Activated T-cell treated with anti-CD3 and anti-CD28 coated beads, Interleukin-2, amount 50 U/mL, for 72 hours (primary cell): ENCODE measurements at regions not wholly inside any gene's neighbourhood (a gene's known extent, or its start where the extent isn't known, plus 50 kb on each side); places are given as distances from the start of the nearest gene placed in this dataset.

ENCODE experiments used
- ATAC-seq, 2 donors: fragments of 150-1000 bp; cut with Tn5 transposase; replicated peaks in 1 of 2; 2 replicates each; pipeline ENCODE4 v1.10.0; 2021; ENCODE audit warnings: moderate library complexity in 2 of 2, mild to moderate bottlenecking in 1 of 2
- DNase-seq, 2 donors: peaks; one replicate each; pipeline ENCODE4 v3.0.0; 2021 to 2022; ENCODE audit warnings: mixed read lengths in 1 of 2
- H3K27ac Mint-ChIP-seq: one replicate; pipeline ENCODE4 v1.8.0; 2022; ENCODE audit warnings: mild to moderate bottlenecking, moderate library complexity, mixed read lengths
- H3K27me3 Mint-ChIP-seq: one replicate; pipeline ENCODE4 v1.8.0; 2022; ENCODE audit warnings: low read depth, mixed read lengths
- H3K36me3 Mint-ChIP-seq, 2 donors: one replicate each; pipeline ENCODE4 v1.8.0; 2022; ENCODE audit warnings: mixed read lengths in 2 of 2, mild to moderate bottlenecking in 1 of 2; ENCODE audit not compliant: insufficient read depth in 2 of 2
- H3K4me1 Mint-ChIP-seq: one replicate; pipeline ENCODE4 v1.8.0; 2022; ENCODE audit warnings: low read depth, mixed read lengths
- H3K4me3 Mint-ChIP-seq, 2 donors: one replicate each; pipeline ENCODE4 v1.8.0; 2022; ENCODE audit warnings: mild to moderate bottlenecking in 2 of 2, mixed read lengths in 2 of 2, moderate library complexity in 2 of 2
- H3K9me3 Mint-ChIP-seq, 2 donors: one replicate each; pipeline ENCODE4 v1.8.0; 2022; ENCODE audit warnings: mixed read lengths in 2 of 2

DNA sequence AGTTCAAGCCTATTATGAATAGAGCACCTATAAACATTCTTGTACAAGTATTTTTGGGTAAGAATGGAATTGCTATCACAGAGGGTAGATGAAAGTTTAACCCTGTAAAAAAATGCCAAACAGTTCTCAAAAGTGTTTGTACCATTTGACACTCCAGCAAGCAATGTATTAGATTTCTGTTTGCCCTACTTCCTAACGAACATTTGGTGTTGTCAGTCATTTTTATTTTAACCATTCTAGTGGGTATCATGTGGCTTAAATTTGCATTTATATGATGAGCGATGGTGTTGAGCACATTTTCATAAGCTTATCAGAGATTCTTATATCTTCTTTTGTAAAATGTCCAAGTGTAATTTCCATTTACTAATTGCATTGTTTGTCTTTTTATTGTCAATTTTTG lies 608.2 kb upstream of the ACVR2A start:
- Mint-ChIP-seq H3K4me1 (no peaks in the 10 kb centered on the region), H3K36me3 (peaks cover 0 to 3% of the 10 kb centered on the region in 2 donors)

GRCh38 chr2:147232225-147232669 lies 612.6 kb upstream of the ACVR2A start:
- ATAC-seq (peak in 1 of 2 donors; percentile 47), DNase-seq (no peak)
- H3K9me3 Mint-ChIP-seq: peaks cover 0 to 4% of the 10 kb centered on the region in 2 donors
- H3K27me3 Mint-ChIP-seq: peaks cover 4% of the 10 kb centered on the region
- H3K36me3 Mint-ChIP-seq: no peaks in the 10 kb centered on the region
- H3K4me3 Mint-ChIP-seq: no peak overlapping the region
- peaks cover 4% of the 10 kb centered on the region for H3K4me1 Mint-ChIP-seq
- H3K27ac Mint-ChIP-seq: no peak overlapping the region

More for the DNA sequence above, 608.2 kb upstream of the ACVR2A start:
- peaks cover 4% of the 10 kb centered on the region for H3K27me3 Mint-ChIP-seq
- H3K4me3 Mint-ChIP-seq: no peak overlapping the region
- DNase-seq (no peak), ATAC-seq (no peak)
- no peak overlapping the region for H3K27ac Mint-ChIP-seq
- H3K9me3 Mint-ChIP-seq: peaks cover 0 to 3% of the 10 kb centered on the region in 2 donors

DNA sequence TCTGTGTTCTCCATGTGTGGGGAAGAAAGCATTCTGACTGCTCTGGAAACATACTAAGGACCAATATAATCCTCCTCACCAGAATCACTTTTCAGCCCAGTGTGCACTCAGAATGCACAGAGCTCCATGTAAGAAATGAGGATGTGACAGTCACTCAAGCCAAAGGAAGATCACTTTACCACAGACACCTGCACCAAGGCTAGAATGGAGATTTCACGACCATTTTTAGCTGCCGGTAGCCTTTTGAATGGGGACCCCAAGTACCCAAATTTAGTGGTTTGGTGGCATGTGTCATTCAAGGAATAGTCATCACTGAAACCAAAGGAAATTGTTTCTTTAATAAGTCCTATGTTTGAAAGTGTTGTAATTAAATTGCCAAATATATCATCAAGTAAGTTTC lies 613.2 kb upstream of the ACVR2A start:
- H3K36me3 Mint-ChIP-seq: no peaks in the 10 kb centered on the region
- H3K9me3 Mint-ChIP-seq: peaks cover 0 to 4% of the 10 kb centered on the region in 2 donors
- H3K4me1 Mint-ChIP-seq: peaks cover 4% of the 10 kb centered on the region
- H3K27ac Mint-ChIP-seq: no peak overlapping the region
- peaks cover 4% of the 10 kb centered on the region for H3K27me3 Mint-ChIP-seq
- no peak overlapping the region for H3K4me3 Mint-ChIP-seq
- DNase-seq (peak in 1 of 2 donors; percentile 1), ATAC-seq (peak; percentile 54 to 62)

DNA sequence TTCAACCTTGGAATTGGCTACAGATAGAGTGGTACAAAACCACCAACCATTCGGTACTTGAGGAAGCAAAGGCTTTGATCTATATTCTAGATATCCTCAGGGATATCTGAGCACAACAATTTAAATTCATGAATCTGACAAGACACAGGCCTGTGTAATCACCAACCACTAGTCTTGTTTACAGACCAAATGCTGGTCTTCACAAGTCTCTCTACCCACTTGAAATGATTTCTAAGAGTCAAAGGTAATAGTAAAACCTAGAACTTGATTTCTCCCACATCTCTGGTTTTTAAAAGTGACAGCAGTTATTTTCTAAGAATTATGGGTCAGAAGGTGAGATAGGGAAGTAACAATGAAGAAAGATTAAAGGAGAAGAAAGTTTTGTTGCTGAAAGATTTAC lies 613.7 kb upstream of the ACVR2A start:
- Mint-ChIP-seq H3K4me1 (peaks cover 4% of the 10 kb centered on the region), H3K27ac (no peak overlapping the region), H3K4me3 (peak overlapping the region in 1 of 2 donors; percentile 13), H3K27me3 (peaks cover 4% of the 10 kb centered on the region), H3K9me3 (peaks cover 0 to 4% of the 10 kb centered on the region in 2 donors), H3K36me3 (no peaks in the 10 kb centered on the region)
- no peak for DNase-seq
- ATAC-seq: peak in 1 of 2 donors; percentile 53

- H3K9me3 Mint-ChIP-seq: peaks cover under 1 to 4% of the 10 kb centered on the region in 2 donors
- peaks cover 9% of the 10 kb centered on the region for H3K4me1 Mint-ChIP-seq
- H3K27me3 Mint-ChIP-seq: no peaks in the 10 kb centered on the region
- H3K27ac Mint-ChIP-seq: no peak overlapping the region
- DNase-seq: no peak
- no peak overlapping the region for H3K4me3 Mint-ChIP-seq
- ATAC-seq: no peak
- H3K36me3 Mint-ChIP-seq: no peaks in the 10 kb centered on the region
These were observed 617.5 kb upstream of the ACVR2A start for GRCh38 chr2:147227313-147227712.

DNA sequence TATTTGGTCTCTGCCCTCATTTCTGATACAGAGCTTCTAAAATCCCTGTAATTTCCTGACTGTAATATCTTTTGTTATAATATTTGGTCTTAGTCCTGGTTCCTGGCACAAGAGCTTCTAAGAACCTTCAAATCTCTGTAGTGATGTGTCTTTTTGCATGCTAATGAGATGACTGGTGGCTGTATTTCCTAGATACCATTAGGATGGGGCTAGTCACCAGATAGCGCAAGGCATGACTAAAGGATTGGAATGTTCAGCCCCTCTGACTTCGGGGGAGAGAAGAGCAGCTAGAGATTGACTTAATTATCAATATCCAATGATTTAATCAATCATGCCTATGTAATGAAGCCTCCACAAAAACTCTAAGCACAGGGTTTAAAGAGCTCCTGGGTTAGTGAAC lies 620.8 kb upstream of the ACVR2A start:
- Mint-ChIP-seq H3K27me3 (no peaks in the 10 kb centered on the region), H3K4me1 (peaks cover 5% of the 10 kb centered on the region), H3K4me3 (no peak overlapping the region), H3K27ac (no peak overlapping the region), H3K9me3 (peaks cover 1 to 5% of the 10 kb centered on the region in 2 donors), H3K36me3 (peaks cover under 1 to 2% of the 10 kb centered on the region in 2 donors)
- DNase-seq (no peak), ATAC-seq (no peak)

DNA sequence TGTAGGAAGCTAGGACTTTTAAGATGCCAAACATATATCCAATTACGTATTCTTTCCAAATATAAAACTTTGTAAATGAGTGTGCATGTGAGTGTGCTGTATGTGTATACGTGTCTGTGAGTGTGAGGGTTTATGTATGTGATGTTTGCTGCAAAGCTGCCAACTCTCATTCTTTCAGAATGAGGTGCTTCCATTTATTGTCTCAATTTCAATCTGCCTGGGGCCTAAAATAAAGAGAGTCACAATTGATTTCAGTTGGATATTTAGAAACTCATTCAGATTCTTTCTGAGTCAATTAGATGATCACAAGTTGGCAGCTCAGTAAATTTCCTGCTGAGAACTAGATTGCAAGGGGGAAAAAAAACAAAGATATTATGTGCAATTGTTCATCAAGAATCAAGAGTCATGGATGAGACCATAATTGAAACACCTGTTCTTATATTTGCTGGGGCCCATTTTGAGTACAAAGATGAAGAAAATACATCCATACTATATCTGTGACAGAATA lies 621.2 kb upstream of the ACVR2A start:
- peaks cover 5% of the 10 kb centered on the region for H3K4me1 Mint-ChIP-seq
- no peak overlapping the region for H3K27ac Mint-ChIP-seq
- H3K36me3 Mint-ChIP-seq: peaks cover 2 to 4% of the 10 kb centered on the region in 2 donors
- peaks cover 1 to 5% of the 10 kb centered on the region in 2 donors for H3K9me3 Mint-ChIP-seq
- no peak overlapping the region for H3K4me3 Mint-ChIP-seq
- no peak for ATAC-seq
- H3K27me3 Mint-ChIP-seq: no peaks in the 10 kb centered on the region
- DNase-seq: no peak

DNA sequence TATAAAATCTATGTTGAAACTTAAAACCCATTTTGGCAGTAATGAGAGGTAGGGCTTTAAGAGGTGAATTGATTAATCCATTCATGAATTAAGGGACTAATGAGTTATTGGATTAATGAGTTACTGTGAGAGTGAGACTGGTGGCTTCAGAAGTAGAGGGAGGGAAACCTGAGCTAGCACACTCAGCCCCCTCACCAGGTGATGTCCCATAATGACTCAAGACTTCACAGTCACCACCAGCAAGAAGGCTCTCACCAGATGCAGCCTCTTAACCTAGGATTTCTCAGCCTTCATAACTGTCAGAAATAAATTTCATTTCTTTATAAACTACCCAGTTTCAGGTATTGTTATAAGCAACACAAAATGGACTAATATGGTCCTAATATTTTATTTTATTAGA lies 621.7 kb upstream of the ACVR2A start:
- H3K4me3 Mint-ChIP-seq: no peak overlapping the region
- H3K27me3 Mint-ChIP-seq: no peaks in the 10 kb centered on the region
- H3K4me1 Mint-ChIP-seq: peaks cover 5% of the 10 kb centered on the region
- ATAC-seq (peak in 1 of 2 donors; percentile 51), DNase-seq (no peak)
- peaks cover 1 to 5% of the 10 kb centered on the region in 2 donors for H3K9me3 Mint-ChIP-seq
- H3K36me3 Mint-ChIP-seq: peaks cover 2 to 4% of the 10 kb centered on the region in 2 donors
- no peak overlapping the region for H3K27ac Mint-ChIP-seq

DNA sequence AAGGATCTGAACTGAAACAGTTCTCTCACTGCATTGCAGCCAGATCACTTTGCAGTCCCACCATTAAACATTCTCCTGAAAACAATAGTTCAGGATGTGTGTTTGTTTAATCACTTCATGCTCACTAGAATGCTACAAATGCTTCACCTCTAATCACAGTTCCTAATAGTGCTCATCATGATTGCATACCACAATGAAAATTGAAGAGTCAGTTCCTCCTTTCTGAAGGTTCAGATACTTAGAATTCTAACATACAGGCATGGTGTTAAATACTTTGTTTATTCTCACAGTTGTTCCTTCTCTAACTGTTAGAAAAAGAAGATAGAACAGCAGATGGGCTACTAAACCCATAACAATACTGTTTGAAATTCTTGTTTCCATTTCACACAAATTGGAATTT lies 622.3 kb upstream of the ACVR2A start:
- ATAC-seq (no peak), DNase-seq (no peak)
- Mint-ChIP-seq H3K27ac (no peak overlapping the region), H3K4me3 (no peak overlapping the region), H3K36me3 (peaks cover 2 to 4% of the 10 kb centered on the region in 2 donors), H3K27me3 (no peaks in the 10 kb centered on the region), H3K9me3 (peaks cover 4 to 5% of the 10 kb centered on the region in 2 donors), H3K4me1 (peaks cover 5% of the 10 kb centered on the region)

- peaks cover 2 to 4% of the 10 kb centered on the region in 2 donors for H3K36me3 Mint-ChIP-seq
- no peaks in the 10 kb centered on the region for H3K27me3 Mint-ChIP-seq
- H3K9me3 Mint-ChIP-seq: peaks cover 7 to 12% of the 10 kb centered on the region in 2 donors
- ATAC-seq (no peak), DNase-seq (no peak)
- no peak overlapping the region for H3K4me3 Mint-ChIP-seq
- no peaks in the 10 kb centered on the region for H3K4me1 Mint-ChIP-seq
- H3K27ac Mint-ChIP-seq: no peak overlapping the region
These were observed 629.9 kb upstream of the ACVR2A start for GRCh38 chr2:147214914-147215313.

- ATAC-seq: no peak
- Mint-ChIP-seq H3K4me3 (no peak overlapping the region), H3K4me1 (no peaks in the 10 kb centered on the region), H3K9me3 (peaks cover 8 to 16% of the 10 kb centered on the region in 2 donors), H3K27me3 (no peaks in the 10 kb centered on the region), H3K36me3 (peaks cover 3 to 4% of the 10 kb centered on the region in 2 donors), H3K27ac (no peak overlapping the region)
- no peak for DNase-seq
These were observed 633.3 kb upstream of the ACVR2A start for GRCh38 chr2:147211484-147211883.

- Mint-ChIP-seq H3K9me3 (peaks cover 12 to 16% of the 10 kb centered on the region in 2 donors), H3K27me3 (peaks cover 12% of the 10 kb centered on the region), H3K4me3 (no peak overlapping the region), H3K27ac (no peak overlapping the region), H3K4me1 (no peaks in the 10 kb centered on the region), H3K36me3 (peaks cover 6 to 12% of the 10 kb centered on the region in 2 donors)
- no peak for ATAC-seq
- DNase-seq: no peak
These were observed 640.7 kb upstream of the ACVR2A start for GRCh38 chr2:147204102-147204501.

DNA sequence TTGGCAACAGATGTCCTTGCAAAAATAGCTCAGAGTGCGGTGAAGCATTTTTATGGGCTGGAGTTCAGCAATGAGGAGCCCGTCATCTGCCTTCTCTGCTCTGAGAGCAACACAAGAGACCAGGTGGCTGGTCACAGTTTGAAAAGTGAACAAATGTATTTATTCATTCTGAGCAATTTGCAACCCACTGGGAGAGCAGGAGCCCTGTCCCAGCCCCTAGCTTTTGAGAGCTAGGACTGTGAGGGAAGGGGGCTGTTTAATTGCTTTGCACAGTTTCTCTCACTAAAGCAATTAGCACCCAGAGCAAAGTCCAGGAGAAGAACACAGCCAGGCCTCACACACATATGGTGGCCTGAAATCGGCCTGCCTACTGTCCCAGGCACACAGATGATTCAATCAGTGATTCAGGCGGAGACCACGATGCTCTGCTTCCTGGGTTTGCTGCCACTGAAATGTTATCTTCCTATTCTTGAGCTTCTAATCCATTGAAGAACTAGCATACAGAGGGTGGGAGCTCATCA lies 646.1 kb upstream of the ACVR2A start:
- Mint-ChIP-seq H3K27ac (no peak overlapping the region), H3K9me3 (peaks cover under 1 to 4% of the 10 kb centered on the region in 2 donors)

More for the DNA sequence above, 646.1 kb upstream of the ACVR2A start:
- peaks cover 12% of the 10 kb centered on the region for H3K27me3 Mint-ChIP-seq
- no peak for ATAC-seq
- no peaks in the 10 kb centered on the region for H3K36me3 Mint-ChIP-seq
- no peak for DNase-seq
- no peaks in the 10 kb centered on the region for H3K4me1 Mint-ChIP-seq
- H3K4me3 Mint-ChIP-seq: no peak overlapping the region
